ENCODE measurements at regions not wholly inside any gene's neighbourhood (a gene's known extent, or its start where the extent isn't known, plus 50 kb on each side); places are given as distances from the start of the nearest gene placed in this dataset.

DNA sequence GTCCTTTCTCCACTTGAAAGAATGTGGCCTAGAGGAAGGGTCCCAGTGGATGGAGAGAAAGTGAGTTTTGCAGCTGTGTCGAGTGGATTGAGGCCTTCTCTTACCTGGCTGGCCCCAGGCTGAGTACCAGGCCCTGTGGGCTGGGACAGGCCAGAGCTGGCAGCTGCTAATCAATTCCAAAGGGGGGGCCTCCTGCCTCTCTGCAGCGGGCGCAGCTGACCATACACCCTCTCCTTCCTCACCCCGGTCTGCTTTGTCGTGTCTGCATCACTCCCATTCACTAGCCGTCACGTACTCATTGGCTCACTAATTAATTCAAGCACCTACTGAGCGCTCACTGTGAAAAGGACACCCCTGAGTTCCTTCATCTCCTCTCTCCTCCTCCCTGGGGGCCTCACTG lies 58.4 kb upstream of the PITX1 start:
- TF ChIP-seq CTCF (IDR thresholded peaks at IDR 0.05; ENCODE audit: low read depth, low read length): no peak
- no peak for TF ChIP-seq EZH2phosphoT487 (IDR thresholded peaks at IDR 0.05; ENCODE audit: low read depth)

Data from OCI-LY3 (cell line).